ENCODE measurements at regions not wholly inside any gene's neighbourhood (a gene's known extent, or its start where the extent isn't known, plus 50 kb on each side); places are given as distances from the start of the nearest gene placed in this dataset.
"Not testable (repeated sequence)": the region's sequence is repeated elsewhere in the genome, so short reads cannot be mapped to it uniquely, and the experiment has no call there.

- no peaks in the 10 kb centered on the region for H3K9me3 Mint-ChIP-seq
These were observed 132.4 kb downstream of the MRPL57 start for GRCh38 chr13:21308906-21309305.

GRCh38 chr13:21309542-21310172 lies 133.2 kb downstream of the MRPL57 start:
- no peaks in the 10 kb centered on the region for H3K4me1 Mint-ChIP-seq
- ATAC-seq (replicated peaks in 1 of 4) (no peak), DNase-seq (no peak)
- ChIA-PET POLR2A (no interaction called here), CTCF (interaction anchor here in 1 of 2 donors (1.4 to 1.5 kb wide), 2 partner anchors 11 to 12 kb away, joined by 5 to 6 read pairs; no protein-coding TSS in a partner anchor)
- no CpG with 5 or more reads among the region's 5 CpGs for WGBS (ENCODE audit: insufficient coverage)
- H3K4me3 ChIP-seq (ENCODE audit: control insufficient read depth in 1 of 2, extremely low read depth in 1 of 2, low read length in 1 of 2): no peak overlapping the region
- no peak overlapping the region for H3K27ac Mint-ChIP-seq
- H3K27me3 ChIP-seq (replicated peaks in 1 of 2; ENCODE audit: control insufficient read depth in 2 of 2, extremely low read depth in 1 of 2, insufficient read depth in 2 of 2, low read length in 1 of 2): no peaks in the 10 kb centered on the region
- H3K36me3 Mint-ChIP-seq: peaks cover 17% of the 10 kb centered on the region
- no peaks in the 10 kb centered on the region for H3K36me3 ChIP-seq (ENCODE audit: control insufficient read depth in 2 of 2, extremely low read depth in 1 of 2, insufficient read depth in 1 of 2, low read length in 1 of 2)
- H3K4me1 ChIP-seq (ENCODE audit: control insufficient read depth in 1 of 2, extremely low read depth in 1 of 2, insufficient read depth in 2 of 2, low read length in 2 of 2): no peaks in the 10 kb centered on the region
- no peaks in the 10 kb centered on the region for H3K9me3 Mint-ChIP-seq
- no peak overlapping the region for H3K4me3 Mint-ChIP-seq
- no peaks in the 10 kb centered on the region for H3K9me3 ChIP-seq
- no peak overlapping the region for H3K27ac ChIP-seq (ENCODE audit: low read length)
- H3K27me3 Mint-ChIP-seq: no peaks in the 10 kb centered on the region

More at GRCh38 chr13:21308906-21309305, 132.4 kb downstream of the MRPL57 start:
- H3K36me3 ChIP-seq (ENCODE audit: control insufficient read depth in 2 of 2, extremely low read depth in 1 of 2, insufficient read depth in 1 of 2, low read length in 1 of 2): no peaks in the 10 kb centered on the region
- Mint-ChIP-seq H3K4me3 (no peak overlapping the region), H3K36me3 (peaks cover 21% of the 10 kb centered on the region), H3K27ac (no peak overlapping the region), H3K27me3 (no peaks in the 10 kb centered on the region), H3K4me1 (no peaks in the 10 kb centered on the region)
- H3K27ac ChIP-seq (ENCODE audit: low read length): no peak overlapping the region
- WGBS (ENCODE audit: insufficient coverage): 94% methylated on average over 2 of the region's 2 CpGs
- ATAC-seq (replicated peaks in 1 of 4) (no peak), DNase-seq (no peak)
- H3K4me1 ChIP-seq (ENCODE audit: control insufficient read depth in 1 of 2, extremely low read depth in 1 of 2, insufficient read depth in 2 of 2, low read length in 2 of 2): no peaks in the 10 kb centered on the region
- H3K9me3 ChIP-seq: no peaks in the 10 kb centered on the region
- H3K27me3 ChIP-seq (replicated peaks in 1 of 2; ENCODE audit: control insufficient read depth in 2 of 2, extremely low read depth in 1 of 2, insufficient read depth in 2 of 2, low read length in 1 of 2): no peaks in the 10 kb centered on the region
- POLR2A ChIA-PET: no interaction called here
- CTCF ChIA-PET: interaction anchor here in 1 of 2 donors (1.4 to 1.5 kb wide), 2 partner anchors 10 to 12 kb away, joined by 5 to 6 read pairs; no protein-coding TSS in a partner anchor
- no peak overlapping the region for H3K4me3 ChIP-seq (ENCODE audit: control insufficient read depth in 1 of 2, extremely low read depth in 1 of 2, low read length in 1 of 2)

- Mint-ChIP-seq H3K27me3 (no peaks in the 10 kb centered on the region), H3K27ac (no peak overlapping the region), H3K4me1 (no peaks in the 10 kb centered on the region), H3K9me3 (no peaks in the 10 kb centered on the region), H3K36me3 (peaks cover 17% of the 10 kb centered on the region), H3K4me3 (no peak overlapping the region)
- no peak for ATAC-seq (replicated peaks in 1 of 4)
- CTCF ChIA-PET: interaction anchor here in 1 of 2 donors (1.4 kb wide), 1 partner anchor 13 kb away, joined by 5 read pairs; no protein-coding TSS in a partner anchor
- no peaks in the 10 kb centered on the region for H3K9me3 ChIP-seq
- H3K4me3 ChIP-seq (ENCODE audit: control insufficient read depth in 1 of 2, extremely low read depth in 1 of 2, low read length in 1 of 2): no peak overlapping the region
- no peaks in the 10 kb centered on the region for H3K36me3 ChIP-seq (ENCODE audit: control insufficient read depth in 2 of 2, extremely low read depth in 1 of 2, insufficient read depth in 1 of 2, low read length in 1 of 2)
- H3K27ac ChIP-seq (ENCODE audit: low read length): no peak overlapping the region
- H3K4me1 ChIP-seq (ENCODE audit: control insufficient read depth in 1 of 2, extremely low read depth in 1 of 2, insufficient read depth in 2 of 2, low read length in 2 of 2): no peaks in the 10 kb centered on the region
- H3K27me3 ChIP-seq (replicated peaks in 1 of 2; ENCODE audit: control insufficient read depth in 2 of 2, extremely low read depth in 1 of 2, insufficient read depth in 2 of 2, low read length in 1 of 2): no peaks in the 10 kb centered on the region
- no peak for DNase-seq
- WGBS (ENCODE audit: insufficient coverage): 78% methylated on average over 2 of the region's 3 CpGs
- POLR2A ChIA-PET: no interaction called here
These were observed 133.8 kb downstream of the MRPL57 start for GRCh38 chr13:21310220-21310619.

GRCh38 chr13:21314976-21315375 lies 138.5 kb downstream of the MRPL57 start:
- H3K9me3 Mint-ChIP-seq; H3K36me3 ChIP-seq (ENCODE audit: control insufficient read depth in 2 of 2, extremely low read depth in 1 of 2, insufficient read depth in 1 of 2, low read length in 1 of 2); H3K4me3 Mint-ChIP-seq; DNase-seq; H3K27ac ChIP-seq (ENCODE audit: low read length); H3K27me3 Mint-ChIP-seq; H3K4me3 ChIP-seq (ENCODE audit: control insufficient read depth in 1 of 2, extremely low read depth in 1 of 2, low read length in 1 of 2); H3K27ac Mint-ChIP-seq; H3K4me1 Mint-ChIP-seq; H3K4me1 ChIP-seq (ENCODE audit: control insufficient read depth in 1 of 2, extremely low read depth in 1 of 2, insufficient read depth in 2 of 2, low read length in 2 of 2); H3K9me3 ChIP-seq; H3K27me3 ChIP-seq (replicated peaks in 1 of 2; ENCODE audit: control insufficient read depth in 2 of 2, extremely low read depth in 1 of 2, insufficient read depth in 2 of 2, low read length in 1 of 2); POLR2A ChIA-PET: not testable (repeated sequence)
- peak in 1 of 4 experiments; percentile 50 for ATAC-seq (replicated peaks in 1 of 4)
- H3K36me3 Mint-ChIP-seq: peaks cover 32% of the 10 kb centered on the region
- CTCF ChIA-PET: interaction anchor here in 1 of 2 donors (0.6 kb wide), 1 partner anchor 397 kb away, joined by 3 read pairs; no protein-coding TSS in a partner anchor
- WGBS (ENCODE audit: insufficient coverage): 100% methylated on average over 1 of the region's 1 CpG

- no peaks in the 10 kb centered on the region for H3K27me3 Mint-ChIP-seq
- H3K27ac Mint-ChIP-seq: no peak overlapping the region
- H3K9me3 Mint-ChIP-seq: no peaks in the 10 kb centered on the region
- peaks cover 23% of the 10 kb centered on the region for H3K36me3 Mint-ChIP-seq
- peaks cover 0 to 2% (median 0%) of the 10 kb centered on the region in 3 donors for H3K4me1 Mint-ChIP-seq
- H3K4me1 ChIP-seq (ENCODE audit: control insufficient read depth in 1 of 2, extremely low read depth in 1 of 2, insufficient read depth in 2 of 2, low read length in 2 of 2): no peaks in the 10 kb centered on the region
- H3K27ac ChIP-seq (ENCODE audit: low read length): no peak overlapping the region
- H3K4me3 ChIP-seq (ENCODE audit: control insufficient read depth in 1 of 2, extremely low read depth in 1 of 2, low read length in 1 of 2): no peak overlapping the region
- CTCF ChIA-PET: no interaction called here
- POLR2A ChIA-PET: no interaction called here
- H3K9me3 ChIP-seq: no peaks in the 10 kb centered on the region
- no peak for ATAC-seq (replicated peaks in 1 of 4)
- no peaks in the 10 kb centered on the region for H3K27me3 ChIP-seq (replicated peaks in 1 of 2; ENCODE audit: control insufficient read depth in 2 of 2, extremely low read depth in 1 of 2, insufficient read depth in 2 of 2, low read length in 1 of 2)
- no peaks in the 10 kb centered on the region for H3K36me3 ChIP-seq (ENCODE audit: control insufficient read depth in 2 of 2, extremely low read depth in 1 of 2, insufficient read depth in 1 of 2, low read length in 1 of 2)
- no peak overlapping the region for H3K4me3 Mint-ChIP-seq
- no peak for DNase-seq
These were observed 139.9 kb downstream of the MRPL57 start for GRCh38 chr13:21316376-21316775.

GRCh38 chr13:21318891-21319532 lies 140.1 kb downstream of the ZDHHC20 start:
- Histone ChIP-seq H3K4me3 (ENCODE audit: control insufficient read depth in 1 of 2, extremely low read depth in 1 of 2, low read length in 1 of 2) (no peak overlapping the region), H3K27ac (ENCODE audit: low read length) (no peak overlapping the region), H3K27me3 (replicated peaks in 1 of 2; ENCODE audit: control insufficient read depth in 2 of 2, extremely low read depth in 1 of 2, insufficient read depth in 2 of 2, low read length in 1 of 2) (no peaks in the 10 kb centered on the region), H3K4me1 (ENCODE audit: control insufficient read depth in 1 of 2, extremely low read depth in 1 of 2, insufficient read depth in 2 of 2, low read length in 2 of 2) (no peaks in the 10 kb centered on the region), H3K9me3 (no peaks in the 10 kb centered on the region), H3K36me3 (ENCODE audit: control insufficient read depth in 2 of 2, extremely low read depth in 1 of 2, insufficient read depth in 1 of 2, low read length in 1 of 2) (no peaks in the 10 kb centered on the region)
- ATAC-seq (replicated peaks in 1 of 4) (peak in 2 of 4 experiments; percentile 42 to 58), DNase-seq (no peak)
- no peaks in the 10 kb centered on the region for H3K9me3 Mint-ChIP-seq
- H3K36me3 Mint-ChIP-seq: peaks cover 28% of the 10 kb centered on the region
- no peaks in the 10 kb centered on the region for H3K27me3 Mint-ChIP-seq
- peak overlapping the region in 2 of 3 donors; percentile 47 to 63 for H3K4me3 Mint-ChIP-seq
- 95% methylated on average over 45 of the region's 50 CpGs for WGBS (ENCODE audit: insufficient coverage)
- POLR2A ChIA-PET: no interaction called here
- CTCF ChIA-PET: no interaction called here
- no peak overlapping the region for H3K27ac Mint-ChIP-seq
- peaks cover 0 to 2% (median 0%) of the 10 kb centered on the region in 3 donors for H3K4me1 Mint-ChIP-seq
